MM.1S (cell line): ENCODE measurements at regions not wholly inside any gene's neighbourhood (a gene's known extent, or its start where the extent isn't known, plus 50 kb on each side); places are given as distances from the start of the nearest gene placed in this dataset.

Experiments used
- DNase-seq: peaks from one replicate; pipeline ENCODE4 v3.0.0-alpha.2; 2015
- H2AFZ ChIP-seq: fragments of 300-600 bp; sonication (generic); 2 replicates; pipeline ENCODE4 v1.6.0; 2016; ENCODE audit warnings: antibody characterized with exemption, low read length
- H3F3A ChIP-seq: fragments of 300-600 bp; sonication (generic); 2 replicates; pipeline ENCODE4 v1.6.1; 2016; ENCODE audit warnings: mild to moderate bottlenecking, antibody characterized with exemption, low read length, moderate library complexity, mixed read lengths; ENCODE audit not compliant: insufficient read depth
- H3K27ac ChIP-seq: fragments of 300-600 bp; sonication (generic); 2 replicates; pipeline ENCODE4 v1.5.1; 2016; ENCODE audit warnings: mild to moderate bottlenecking, low read length
- H3K27me3 ChIP-seq: fragments of 300-600 bp; sonication (generic); replicated peaks from 2 replicates; pipeline ENCODE4 v1.6.0; 2016; ENCODE audit warnings: low read length; ENCODE audit not compliant: insufficient read depth
- H3K36me3 ChIP-seq: fragments of 300-600 bp; sonication (generic); replicated peaks from 2 replicates; pipeline ENCODE4 v1.6.1; 2016; ENCODE audit warnings: mild to moderate bottlenecking, low read length, mixed read lengths; ENCODE audit not compliant: insufficient read depth
- H3K4me1 ChIP-seq: fragments of 300-600 bp; sonication (generic); 2 replicates; pipeline ENCODE4 v1.6.1; 2016; ENCODE audit warnings: low read length, mixed read lengths
- H3K4me2 ChIP-seq: fragments of 300-600 bp; sonication (generic); 2 replicates; pipeline ENCODE4 v1.6.0; 2016; ENCODE audit warnings: low read depth, low read length
- H3K4me3 ChIP-seq: fragments of 300-600 bp; sonication (generic); 2 replicates; pipeline ENCODE4 v1.5.1; 2016; ENCODE audit warnings: low read length, mixed read lengths
- H3K79me2 ChIP-seq: fragments of 300-600 bp; sonication (generic); 2 replicates; pipeline ENCODE4 v1.6.1; 2016; ENCODE audit warnings: mixed run types, low read length, mixed read lengths
- H3K9ac ChIP-seq: fragments of 300-600 bp; sonication (generic); 2 replicates; pipeline ENCODE4 v1.6.1; 2016; ENCODE audit warnings: low read length, mixed read lengths
- H3K9me2 ChIP-seq: fragments of 300-600 bp; sonication (generic); replicated peaks from 2 replicates; pipeline ENCODE4 v1.6.1; 2016; ENCODE audit warnings: mild to moderate bottlenecking, low read length, mixed read lengths; ENCODE audit not compliant: insufficient read depth
- H3K9me3 ChIP-seq: fragments of 300-600 bp; sonication (generic); replicated peaks from 2 replicates; pipeline ENCODE4 v1.6.1; 2016; ENCODE audit warnings: mild to moderate bottlenecking, low read length, mixed read lengths; ENCODE audit not compliant: insufficient read depth
- H4K20me1 ChIP-seq: fragments of 300-600 bp; sonication (generic); 2 replicates; pipeline ENCODE4 v1.6.1; 2016; ENCODE audit warnings: mild to moderate bottlenecking, low read length, moderate library complexity, mixed read lengths; ENCODE audit not compliant: insufficient read depth
- CTCF ChIP-seq: fragments of 300-600 bp; sonication (generic); IDR thresholded peaks from 2 replicates; pipeline ENCODE4 v1.5.1; 2016; ENCODE audit warnings: antibody characterized with exemption, low read length, mixed read lengths
- EZH2 ChIP-seq: fragments of 300-600 bp; sonication (generic); optimal IDR thresholded peaks from 2 replicates; pipeline ENCODE3; 2017; ENCODE audit warnings: low read depth, mild to moderate bottlenecking, antibody characterized with exemption, low read length, mixed read lengths
- EZH2phosphoT487 ChIP-seq: fragments of 300-600 bp; sonication (generic); IDR thresholded peaks from 2 replicates; pipeline ENCODE4 v1.6.1; 2018; ENCODE audit warnings: antibody characterized with exemption, low read length

GRCh38 chr16:79842197-79842596 lies 241.7 kb upstream of the MAF start:
- Histone ChIP-seq H3K27ac (no peak overlapping the region), H3K36me3 (no peaks in the 10 kb centered on the region), H2AFZ (no peak overlapping the region), H3K9me2 (no peaks in the 10 kb centered on the region), H3K9me3 (no peaks in the 10 kb centered on the region), H3K79me2 (no peaks in the 10 kb centered on the region), H3F3A (no peaks in the 10 kb centered on the region), H3K4me2 (no peak overlapping the region), H3K9ac (no peak overlapping the region), H3K4me1 (no peaks in the 10 kb centered on the region), H4K20me1 (no peaks in the 10 kb centered on the region), H3K27me3 (no peaks in the 10 kb centered on the region), H3K4me3 (no peak overlapping the region)
- DNase-seq: no peak
- no peak for TF ChIP-seq EZH2phosphoT487
- TF ChIP-seq EZH2: no peak
- TF ChIP-seq CTCF: no peak

DNA sequence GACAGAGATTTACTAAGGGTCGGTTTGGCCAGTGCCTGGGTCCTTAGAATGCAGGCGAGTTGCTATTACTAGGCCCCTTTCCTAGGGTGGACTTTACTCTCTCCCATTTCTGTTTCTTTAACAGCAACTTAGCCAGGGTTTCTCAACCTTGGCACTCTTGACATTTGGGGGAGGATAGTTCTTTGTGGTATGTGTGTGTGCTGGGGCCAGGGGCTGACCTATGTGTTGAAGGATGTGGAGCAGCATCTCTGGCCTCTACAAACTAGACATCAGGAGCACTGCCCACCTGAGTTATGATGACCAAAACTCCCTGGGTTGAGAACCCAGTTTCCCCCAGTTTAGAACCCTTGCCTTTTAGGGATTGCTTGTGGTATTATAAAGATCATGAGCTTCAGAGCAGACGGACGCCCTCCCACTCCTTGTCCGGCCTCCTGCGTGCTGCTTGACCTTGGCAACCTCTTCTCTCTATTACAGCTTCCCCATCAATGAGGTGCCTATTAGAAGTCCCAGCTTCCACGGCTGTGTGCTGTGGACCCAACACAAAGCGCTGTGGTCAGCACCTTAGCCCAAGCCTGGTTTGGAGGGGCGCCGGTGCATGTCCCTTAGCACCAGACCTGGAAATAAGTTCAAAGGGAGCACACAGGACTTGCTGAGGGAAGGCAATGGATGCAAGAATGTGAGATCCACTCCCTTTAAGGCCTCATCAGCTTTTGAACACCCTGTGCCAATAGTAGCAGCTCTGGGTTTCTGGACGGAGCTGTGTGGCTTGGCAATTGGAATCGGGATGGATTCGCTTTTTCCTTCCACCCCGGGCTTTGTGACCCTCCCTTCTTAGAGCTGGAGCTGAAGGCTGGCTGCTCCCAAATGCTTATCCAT lies 239.2 kb upstream of the MAF start:
- H3K27me3 ChIP-seq: no peaks in the 10 kb centered on the region

DNA sequence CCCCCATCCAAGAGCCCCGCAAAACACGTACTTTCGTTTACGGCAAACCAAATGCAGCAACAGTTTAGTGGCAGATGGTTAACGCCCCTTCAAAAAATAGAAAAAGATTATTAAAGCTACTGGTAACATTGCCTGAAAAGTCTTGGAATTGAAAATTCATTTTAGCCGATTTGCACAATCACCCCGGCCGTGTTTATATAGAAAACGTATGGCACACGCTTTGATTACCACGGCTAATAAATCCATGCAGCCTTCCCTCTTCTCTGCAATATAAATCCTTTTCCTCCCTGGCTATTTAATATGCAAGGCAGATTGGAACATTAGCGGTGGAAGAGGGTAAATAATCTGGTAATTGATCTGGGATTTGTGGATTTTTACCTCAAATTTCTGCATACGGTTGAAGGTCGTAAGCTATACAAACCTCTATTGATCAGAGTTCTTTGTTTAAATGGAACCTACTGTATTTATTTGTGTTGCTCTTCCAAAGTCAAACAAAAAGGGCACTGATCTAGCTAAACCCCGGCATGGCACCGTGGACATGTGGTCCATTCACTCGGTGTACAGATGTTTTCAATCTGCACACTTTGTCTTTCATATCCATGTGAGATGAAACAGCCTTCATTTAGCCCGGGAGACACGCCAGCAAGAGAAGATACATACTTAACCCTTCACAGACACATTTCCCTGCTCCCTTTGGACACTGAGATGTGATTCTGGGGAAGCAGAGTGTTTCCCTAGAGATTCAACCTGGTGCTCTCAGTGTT lies 238.1 kb upstream of the MAF start:
- no peak overlapping the region for H3K27ac ChIP-seq
- TF ChIP-seq EZH2phosphoT487: no peak
- TF ChIP-seq CTCF: no peak
- no peak for TF ChIP-seq EZH2
- no peak overlapping the region for H3K9ac ChIP-seq
- no peaks in the 10 kb centered on the region for H4K20me1 ChIP-seq
- no peak overlapping the region for H2AFZ ChIP-seq
- no peaks in the 10 kb centered on the region for H3K9me2 ChIP-seq
- no peaks in the 10 kb centered on the region for H3K79me2 ChIP-seq
- DNase-seq: no peak
- no peak overlapping the region for H3K4me2 ChIP-seq
- H3K9me3 ChIP-seq: no peaks in the 10 kb centered on the region
- H3F3A ChIP-seq: no peaks in the 10 kb centered on the region
- H3K27me3 ChIP-seq: no peaks in the 10 kb centered on the region
- no peak overlapping the region for H3K4me3 ChIP-seq
- H3K4me1 ChIP-seq: no peaks in the 10 kb centered on the region
- H3K36me3 ChIP-seq: no peaks in the 10 kb centered on the region

More for the DNA sequence above, 239.2 kb upstream of the MAF start:
- no peak overlapping the region for H3K27ac ChIP-seq
- no peaks in the 10 kb centered on the region for H3K4me1 ChIP-seq
- H3K9me2 ChIP-seq: no peaks in the 10 kb centered on the region
- H3F3A ChIP-seq: no peaks in the 10 kb centered on the region
- H3K36me3 ChIP-seq: no peaks in the 10 kb centered on the region
- H4K20me1 ChIP-seq: no peaks in the 10 kb centered on the region
- no peak overlapping the region for H3K4me3 ChIP-seq
- no peak overlapping the region for H3K4me2 ChIP-seq
- H3K9ac ChIP-seq: no peak overlapping the region
- H3K9me3 ChIP-seq: no peaks in the 10 kb centered on the region
- no peak overlapping the region for H2AFZ ChIP-seq
- no peaks in the 10 kb centered on the region for H3K79me2 ChIP-seq
- DNase-seq: no peak
- no peak for TF ChIP-seq EZH2
- TF ChIP-seq EZH2phosphoT487: no peak
- no peak for TF ChIP-seq CTCF
